C4-2B (cell line): ENCODE measurements at regions not wholly inside any gene's neighbourhood (a gene's known extent, or its start where the extent isn't known, plus 50 kb on each side); places are given as distances from the start of the nearest gene placed in this dataset.

ENCODE experiments used
- ZFX ChIP-seq: fragments of 450-650 bp; IDR thresholded peaks from 2 replicates; pipeline ENCODE4 v1.6.1; 2017
- TF ChIP-seq, protein P1 (sequence below): fragments of 450-650 bp; conservative IDR thresholded peaks from 2 replicates; pipeline ENCODE4 v1.5.1; 2017; ENCODE audit warnings: mild to moderate bottlenecking

DNA sequence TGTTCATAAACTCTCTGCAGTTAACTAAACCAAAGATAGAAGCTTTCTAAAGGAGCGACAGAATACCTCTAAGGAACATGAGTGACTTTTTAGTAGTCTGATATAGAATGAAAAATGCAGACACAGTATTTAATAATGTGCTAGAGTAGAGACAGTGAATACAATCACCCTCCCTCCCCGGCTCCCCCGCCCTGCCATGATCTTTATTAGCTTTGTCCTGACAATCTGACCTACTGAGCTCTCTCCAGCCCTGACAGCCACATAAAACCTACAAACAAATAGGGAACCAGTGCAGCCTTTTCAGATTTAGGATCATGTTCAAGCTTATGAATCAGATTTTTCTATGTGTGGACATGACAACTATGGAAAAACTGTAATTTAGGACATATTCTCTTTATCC, 777.6 kb upstream of the FANCL start:
- TF ChIP-seq, protein P1, sequence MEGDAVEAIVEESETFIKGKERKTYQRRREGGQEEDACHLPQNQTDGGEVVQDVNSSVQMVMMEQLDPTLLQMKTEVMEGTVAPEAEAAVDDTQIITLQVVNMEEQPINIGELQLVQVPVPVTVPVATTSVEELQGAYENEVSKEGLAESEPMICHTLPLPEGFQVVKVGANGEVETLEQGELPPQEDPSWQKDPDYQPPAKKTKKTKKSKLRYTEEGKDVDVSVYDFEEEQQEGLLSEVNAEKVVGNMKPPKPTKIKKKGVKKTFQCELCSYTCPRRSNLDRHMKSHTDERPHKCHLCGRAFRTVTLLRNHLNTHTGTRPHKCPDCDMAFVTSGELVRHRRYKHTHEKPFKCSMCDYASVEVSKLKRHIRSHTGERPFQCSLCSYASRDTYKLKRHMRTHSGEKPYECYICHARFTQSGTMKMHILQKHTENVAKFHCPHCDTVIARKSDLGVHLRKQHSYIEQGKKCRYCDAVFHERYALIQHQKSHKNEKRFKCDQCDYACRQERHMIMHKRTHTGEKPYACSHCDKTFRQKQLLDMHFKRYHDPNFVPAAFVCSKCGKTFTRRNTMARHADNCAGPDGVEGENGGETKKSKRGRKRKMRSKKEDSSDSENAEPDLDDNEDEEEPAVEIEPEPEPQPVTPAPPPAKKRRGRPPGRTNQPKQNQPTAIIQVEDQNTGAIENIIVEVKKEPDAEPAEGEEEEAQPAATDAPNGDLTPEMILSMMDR = no peak
- no peak for TF ChIP-seq ZFX
